ENCODE measurements at regions not wholly inside any gene's neighbourhood (a gene's known extent, or its start where the extent isn't known, plus 50 kb on each side); places are given as distances from the start of the nearest gene placed in this dataset.

DNA sequence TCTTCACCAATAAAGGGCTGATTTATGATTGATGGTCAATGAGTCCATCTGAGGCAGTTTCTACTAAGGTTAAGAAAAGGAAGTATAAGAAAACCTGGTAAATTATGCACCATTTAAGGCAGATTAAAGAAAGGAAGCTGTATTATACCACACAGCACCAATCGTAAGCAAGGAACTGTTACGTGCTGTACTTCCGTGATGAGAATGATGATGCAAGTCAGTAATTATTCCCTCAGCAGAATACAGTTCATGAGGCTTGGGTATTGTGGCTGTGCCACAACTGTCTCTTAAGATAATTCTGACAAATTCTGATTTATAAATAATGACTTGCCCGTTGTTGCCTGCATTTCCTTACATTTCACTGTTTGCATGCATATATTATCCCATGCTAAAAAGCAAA, 699.0 kb downstream of the HDGFL1 start:
- FAIRE-seq = no peak
- TF ChIP-seq POLR2A (IDR thresholded peaks at IDR 0.05; ENCODE audit: low read depth, low read length) = no peak
- DNase-seq (ENCODE audit: insufficient read length, low spot score) = no peak

DNA sequence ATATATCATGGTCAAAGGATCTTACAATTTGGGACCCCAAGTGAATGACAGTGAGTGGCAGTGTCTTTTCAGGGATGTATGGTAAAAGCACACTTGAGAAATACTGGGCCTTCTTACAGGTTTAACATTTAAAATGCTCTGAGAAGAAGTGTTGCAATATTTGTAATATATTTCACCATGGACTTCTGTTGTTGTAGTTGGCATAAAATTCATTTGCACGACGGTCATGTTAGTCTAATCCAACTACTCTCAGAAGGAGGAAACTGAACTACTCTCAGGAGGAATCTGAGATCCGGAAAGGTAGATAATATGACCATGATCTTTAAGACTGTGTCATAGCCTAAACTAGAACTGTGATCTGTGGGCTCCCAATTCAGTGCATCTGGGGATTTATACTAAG, 700.1 kb downstream of the HDGFL1 start:
- TF ChIP-seq POLR2A (IDR thresholded peaks at IDR 0.05; ENCODE audit: low read depth, low read length) = no peak
- DNase-seq (ENCODE audit: insufficient read length, low spot score) (no peak), FAIRE-seq (no peak)

DNA sequence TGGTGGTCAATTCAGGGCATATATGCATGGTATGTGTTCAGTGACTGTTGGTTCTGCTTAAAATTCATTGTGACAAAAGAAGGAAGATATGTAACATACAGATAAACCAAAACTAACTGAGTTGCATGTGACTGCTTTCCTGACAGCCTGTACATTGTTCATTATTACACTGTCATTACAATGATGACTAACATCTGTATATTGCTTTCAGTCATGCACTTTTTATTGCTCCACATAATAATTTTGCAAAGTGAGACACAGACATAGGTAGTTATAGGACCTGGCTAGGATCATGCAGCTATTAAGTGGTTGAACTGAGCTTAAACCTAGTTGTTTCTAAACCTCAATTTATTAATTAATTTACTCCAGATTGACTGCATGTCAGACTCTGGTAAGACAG, 703.2 kb downstream of the HDGFL1 start:
- no peak for DNase-seq (ENCODE audit: insufficient read length, low spot score)
- no peak for TF ChIP-seq POLR2A (IDR thresholded peaks at IDR 0.05; ENCODE audit: low read depth, low read length)
- FAIRE-seq = no peak

DNA sequence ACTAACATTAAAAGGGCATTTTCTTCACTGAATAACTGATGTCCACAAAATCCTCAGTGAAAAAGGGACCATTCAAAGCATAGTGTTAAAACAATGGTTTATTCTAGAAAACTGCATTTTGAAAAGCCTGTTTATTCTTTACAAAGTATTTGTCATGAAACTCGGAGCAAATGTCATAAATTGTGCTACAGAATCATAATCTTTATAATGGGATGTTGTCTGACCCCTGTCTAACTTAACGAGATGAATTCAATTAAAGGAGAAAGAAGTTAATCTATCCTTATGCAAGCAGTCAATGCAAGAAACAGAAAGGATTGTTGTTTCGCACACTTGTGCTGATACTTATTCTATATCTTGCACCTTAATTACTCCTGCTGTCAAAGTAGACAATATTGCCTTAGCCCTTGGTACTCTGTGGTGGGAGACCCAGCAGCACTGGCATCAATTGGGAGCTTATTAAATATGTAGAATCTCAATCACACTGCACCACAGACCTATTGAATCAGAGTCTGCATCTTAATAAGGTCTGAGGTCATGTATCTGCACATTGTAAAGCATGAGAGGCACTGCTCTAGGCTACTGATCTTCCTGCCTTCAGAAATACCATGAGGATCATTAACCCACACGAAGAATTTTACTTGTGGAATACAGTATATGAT, 708.3 kb downstream of the HDGFL1 start:
- no peak for FAIRE-seq
- TF ChIP-seq POLR2A (IDR thresholded peaks at IDR 0.05; ENCODE audit: low read depth, low read length) = no peak

GRCh38 chr6:23278180-23278532, 708.8 kb downstream of the HDGFL1 start:
- FAIRE-seq = no peak
- TF ChIP-seq POLR2A (IDR thresholded peaks at IDR 0.05; ENCODE audit: low read depth, low read length) = no peak
- no peak for DNase-seq (ENCODE audit: insufficient read length, low spot score)

More for the DNA sequence above, 708.3 kb downstream of the HDGFL1 start:
- DNase-seq (ENCODE audit: insufficient read length, low spot score) = no peak

- FAIRE-seq (no peak), DNase-seq (ENCODE audit: insufficient read length, low spot score) (no peak)
- no peak for TF ChIP-seq POLR2A (IDR thresholded peaks at IDR 0.05; ENCODE audit: low read depth, low read length)
Observed at GRCh38 chr6:23280437-23280836, 711.1 kb downstream of the HDGFL1 start.

DNA sequence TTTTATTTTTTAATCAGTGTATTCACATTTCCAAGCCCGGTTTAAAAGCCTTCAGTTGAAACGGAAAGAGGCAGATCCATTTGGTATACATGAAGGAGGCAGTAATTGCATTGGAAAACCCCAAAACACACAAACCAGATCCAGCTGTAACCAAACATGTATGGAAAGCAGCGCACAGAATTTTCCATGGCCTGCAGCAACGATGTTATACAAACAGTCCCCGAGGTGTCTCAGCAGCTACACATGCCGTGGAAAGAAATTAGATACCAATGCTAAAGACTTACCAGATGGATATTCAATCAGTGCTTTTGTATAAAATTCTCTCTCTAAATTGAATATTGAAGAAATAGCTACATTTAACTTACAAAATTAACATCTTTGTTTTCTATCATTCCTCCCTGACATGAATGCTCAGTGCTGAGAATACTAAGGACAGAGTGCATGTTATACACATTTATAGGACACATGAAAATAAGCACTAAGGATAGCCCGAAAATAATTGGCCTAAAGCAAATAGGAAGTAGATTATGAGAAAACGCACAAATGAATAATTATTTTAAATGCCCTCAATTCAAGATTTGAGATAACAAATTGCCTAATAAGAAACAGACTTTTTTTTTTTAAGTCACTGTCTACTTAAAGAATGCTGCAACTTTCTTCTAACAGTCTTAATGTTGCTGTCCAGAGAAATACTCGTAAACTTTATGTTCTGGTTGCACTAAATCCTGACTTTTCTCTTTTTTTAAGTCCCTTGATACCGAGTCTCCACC, 713.1 kb downstream of the HDGFL1 start:
- FAIRE-seq (no peak), DNase-seq (ENCODE audit: insufficient read length, low spot score) (no peak)
- no peak for TF ChIP-seq POLR2A (IDR thresholded peaks at IDR 0.05; ENCODE audit: low read depth, low read length)

GRCh38 chr6:23293653-23294052, 724.3 kb downstream of the HDGFL1 start:
- no peak for DNase-seq (ENCODE audit: insufficient read length, low spot score)
- no peak for TF ChIP-seq POLR2A (IDR thresholded peaks at IDR 0.05; ENCODE audit: low read depth, low read length)
- FAIRE-seq = no peak

DNA sequence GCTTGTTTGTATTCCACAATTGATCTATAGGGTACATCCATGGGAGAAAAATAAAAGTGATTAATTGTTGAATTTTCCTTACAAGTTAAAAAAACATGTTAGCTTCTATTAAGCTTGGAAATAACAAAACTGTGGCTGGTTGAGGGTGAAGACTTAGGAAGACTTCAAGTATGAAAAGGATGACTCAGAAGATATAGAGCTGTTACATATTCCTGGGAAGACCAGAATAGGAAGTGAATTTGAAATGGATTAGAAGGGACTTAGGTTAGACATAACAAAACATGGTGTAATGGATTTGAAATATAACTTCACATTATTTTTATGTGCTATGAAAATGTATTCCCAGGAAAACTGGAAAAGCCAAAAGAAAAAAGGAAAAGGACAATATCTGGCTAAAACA, 732.2 kb downstream of the HDGFL1 start:
- DNase-seq (ENCODE audit: insufficient read length, low spot score) = no peak
- TF ChIP-seq POLR2A (IDR thresholded peaks at IDR 0.05; ENCODE audit: low read depth, low read length) = no peak

GRCh38 chr6:23302514-23302913, 733.1 kb downstream of the HDGFL1 start:
- DNase-seq (ENCODE audit: insufficient read length, low spot score) (no peak), FAIRE-seq (no peak)
- no peak for TF ChIP-seq POLR2A (IDR thresholded peaks at IDR 0.05; ENCODE audit: low read depth, low read length)

More for the DNA sequence above, 732.2 kb downstream of the HDGFL1 start:
- no peak for FAIRE-seq

GRCh38 chr6:23305325-23305943, 736.1 kb downstream of the HDGFL1 start:
- DNase-seq (ENCODE audit: insufficient read length, low spot score) (no peak), FAIRE-seq (no peak)
- TF ChIP-seq POLR2A (IDR thresholded peaks at IDR 0.05; ENCODE audit: low read depth, low read length) = no peak

DNA sequence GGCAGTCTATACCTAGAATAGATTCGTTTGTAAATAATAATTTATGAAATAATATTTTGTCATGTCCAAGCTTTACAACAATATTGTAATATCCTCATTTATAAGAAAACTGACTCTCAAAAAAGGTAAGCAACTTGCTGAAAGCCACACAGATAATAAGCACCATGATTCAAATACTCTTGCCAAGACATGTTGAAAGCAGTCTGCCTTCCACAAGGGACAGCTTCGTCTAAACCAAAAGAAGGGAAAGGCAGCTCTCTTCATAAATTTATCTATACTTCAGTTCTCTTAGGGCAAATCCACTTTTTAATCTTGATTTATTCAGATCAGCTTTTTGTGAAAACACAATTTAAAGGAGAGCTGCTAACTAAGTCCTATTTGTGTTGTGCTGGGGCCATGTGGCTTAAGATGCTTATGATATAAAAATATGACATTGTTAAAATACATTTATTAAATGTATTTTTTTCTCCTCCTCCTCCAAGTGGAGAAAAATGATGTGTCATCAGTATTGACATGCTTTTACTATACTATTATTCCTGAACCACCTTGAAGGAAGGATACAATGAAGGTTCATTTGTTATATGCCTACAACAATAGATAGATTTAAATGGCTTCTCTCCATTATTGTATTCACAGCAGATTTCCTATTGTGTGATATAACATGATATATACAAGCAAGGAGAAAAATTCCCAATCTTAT, 737.0 kb downstream of the HDGFL1 start:
- no peak for TF ChIP-seq POLR2A (IDR thresholded peaks at IDR 0.05; ENCODE audit: low read depth, low read length)
- no peak for DNase-seq (ENCODE audit: insufficient read length, low spot score)
- FAIRE-seq = no peak

DNA sequence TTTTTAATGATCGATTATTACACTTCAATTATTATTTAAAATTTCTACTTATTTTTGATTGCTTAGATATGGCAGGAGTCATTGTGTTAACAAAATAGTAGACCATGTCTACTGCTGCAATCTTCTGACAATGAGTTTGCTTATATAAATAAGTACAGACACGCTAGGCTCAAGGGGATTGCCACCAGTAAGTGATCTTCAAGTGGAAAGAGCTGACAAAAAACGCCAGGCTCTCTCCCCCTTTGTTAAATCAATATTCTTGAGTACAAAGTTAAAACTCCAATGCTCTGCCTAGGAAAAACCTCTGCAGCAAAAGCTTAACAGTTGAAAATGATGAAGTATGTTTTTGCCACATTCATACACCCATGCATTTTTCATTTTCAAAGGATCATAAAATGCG, 738.1 kb downstream of the HDGFL1 start:
- TF ChIP-seq POLR2A (IDR thresholded peaks at IDR 0.05; ENCODE audit: low read depth, low read length) = no peak
- no peak for DNase-seq (ENCODE audit: insufficient read length, low spot score)
- no peak for FAIRE-seq

- no peak for TF ChIP-seq POLR2A (IDR thresholded peaks at IDR 0.05; ENCODE audit: low read depth, low read length)
- DNase-seq (ENCODE audit: insufficient read length, low spot score) = no peak
- FAIRE-seq = no peak
Observed at GRCh38 chr6:23308166-23308565, 738.8 kb downstream of the HDGFL1 start.
